ENCODE measurements at regions not wholly inside any gene's neighbourhood (a gene's known extent, or its start where the extent isn't known, plus 50 kb on each side); places are given as distances from the start of the nearest gene placed in this dataset.

- H3K23me2 ChIP-seq (ENCODE audit: low read depth, low read length): no peaks in the 10 kb centered on the region
- H3K23ac ChIP-seq (ENCODE audit: insufficient read length): no peak overlapping the region
- H3K9ac ChIP-seq (replicated peaks in 1 of 4; ENCODE audit: extremely low read depth in 1 of 4, low read depth in 3 of 4, low read length in 3 of 4): no peak overlapping the region
- H3K14ac ChIP-seq (ENCODE audit: insufficient read length): no peak overlapping the region
- H3K56ac ChIP-seq (replicated peaks; ENCODE audit: insufficient read length, low read depth, low read length): no peak overlapping the region
- no peak overlapping the region for H3K4me2 ChIP-seq (ENCODE audit: insufficient read depth in 1 of 2, low read depth in 2 of 2, low read length in 2 of 2)
- no peak overlapping the region for H4K91ac ChIP-seq (replicated peaks; ENCODE audit: insufficient read length, low read length)
- H2BK120ac ChIP-seq (replicated peaks; ENCODE audit: low read depth, low read length): no peak overlapping the region
- no peaks in the 10 kb centered on the region for H3K4me1 ChIP-seq (replicated peaks in 1 of 4; ENCODE audit: control insufficient read depth in 3 of 4, insufficient read depth in 4 of 4, low read length in 3 of 4)
- H3K9me3 ChIP-seq (ENCODE audit: insufficient read depth in 2 of 2, low read depth in 1 of 2, low read length in 1 of 2): no peaks in the 10 kb centered on the region
- no peak overlapping the region for H2BK12ac ChIP-seq (ENCODE audit: low read depth, low read length)
- CTCF ChIA-PET (ENCODE audit: partially characterized antibody): interaction anchor here (0.8 to 2.3 kb wide), 4 partner anchors 12 to 392 kb away, joined by 4 to 12 read pairs (median 4); no protein-coding TSS in a partner anchor
- no peaks in the 10 kb centered on the region; a peak in 1 of 8 replicates for H3K36me3 ChIP-seq (ENCODE audit: control insufficient read depth in 2 of 4, insufficient read depth in 4 of 4, low read length in 3 of 4)
- no peaks in the 10 kb centered on the region for H3K27me3 ChIP-seq (replicated peaks in 1 of 4; ENCODE audit: control insufficient read depth in 3 of 4, extremely low read depth in 1 of 4, insufficient read depth in 3 of 4, low read length in 3 of 4)
- no peak overlapping the region for H3K4me3 ChIP-seq (ENCODE audit: extremely low read depth in 1 of 4, insufficient read depth in 2 of 4, low read depth in 3 of 4, low read length in 4 of 4)
- no peak overlapping the region for H2AK5ac ChIP-seq (ENCODE audit: low read depth, low read length)
- H4K5ac ChIP-seq (ENCODE audit: insufficient read length, low read depth, low read length): no peak overlapping the region
- no peak overlapping the region for H3K4ac ChIP-seq (replicated peaks; ENCODE audit: insufficient read length, low read depth, low read length)
- no peaks in the 10 kb centered on the region for H3K79me1 ChIP-seq (ENCODE audit: low read depth, low read length)
- H2BK5ac ChIP-seq (ENCODE audit: low read depth, low read length): no peak overlapping the region
- DNase-seq (ENCODE audit: low read depth in 1 of 2, low spot score in 2 of 2): no peak
- H4K8ac ChIP-seq (ENCODE audit: extremely low read depth, insufficient read depth, low read length): no peak overlapping the region
- H4K20me1 ChIP-seq (replicated peaks in 1 of 2; ENCODE audit: control insufficient read depth in 1 of 2, insufficient read depth in 2 of 2, low read length in 2 of 2): no peaks in the 10 kb centered on the region
- H2AFZ ChIP-seq (ENCODE audit: low read length): no peak overlapping the region
- no peak for FAIRE-seq
- H2BK15ac ChIP-seq (ENCODE audit: low read length): no peak overlapping the region
- H3K18ac ChIP-seq (ENCODE audit: extremely low read depth, low read length): no peak overlapping the region
- H2BK20ac ChIP-seq (ENCODE audit: low read length): no peak overlapping the region
- no peaks in the 10 kb centered on the region for H3K79me2 ChIP-seq (ENCODE audit: control insufficient read depth in 1 of 2, insufficient read depth in 2 of 2, low read length in 2 of 2)
- H3K27ac ChIP-seq (ENCODE audit: low read depth, low read length): no peak overlapping the region
- POLR2A ChIA-PET (ENCODE audit: partially characterized antibody): interaction anchor here (0.6 kb wide), 1 partner anchor 16 kb away, joined by 3 read pairs; no protein-coding TSS in a partner anchor
- WGBS, 2 experiments (ENCODE audit: extremely low coverage in 1 of 2, insufficient coverage in 1 of 2, insufficient read length in 1 of 2, insufficient replicate concordance in 2 of 2, low coverage in 1 of 2, low lambda C conversion rate in 2 of 2, missing lambda C conversion rate in 1 of 2): 96% methylated on average over 2 of the region's 2 CpGs; no CpG with 5 or more reads in 1 of the 2 experiments
- no peak for TF ChIP-seq HDAC6 (IDR thresholded peaks at IDR 0.05; ENCODE audit: low read depth, low read length)
- TF ChIP-seq MAX (IDR thresholded peaks at IDR 0.05): no peak
- TF ChIP-seq TAF1 (IDR thresholded peaks at IDR 0.05; ENCODE audit: low read depth, low read length): no peak
- TF ChIP-seq SIN3A (conservative IDR thresholded peaks at IDR 0.05 in 1 of 2, IDR thresholded peaks at IDR 0.05 in 1 of 2; ENCODE audit: low read depth in 1 of 2, low read length in 2 of 2): no peak
- TF ChIP-seq ATF3 (IDR thresholded peaks at IDR 0.05; ENCODE audit: insufficient read depth, low read depth, low read length): no peak
- no peak for TF ChIP-seq SRF (IDR thresholded peaks at IDR 0.05; ENCODE audit: low read depth, low read length)
- TF ChIP-seq TEAD4 (IDR thresholded peaks at IDR 0.05; ENCODE audit: low read depth, low read length): no peak
- TF ChIP-seq CBX8 (IDR thresholded peaks at IDR 0.05; ENCODE audit: borderline replicate concordance, low read depth, low read length): no peak
- no peak for TF ChIP-seq CTBP2 (IDR thresholded peaks at IDR 0.05; ENCODE audit: borderline replicate concordance, insufficient read depth, insufficient read length, low read length)
- no peak for TF ChIP-seq CHD2 (IDR thresholded peaks at IDR 0.05; ENCODE audit: low read length)
- no peak for TF ChIP-seq NRF1 (IDR thresholded peaks at IDR 0.05; ENCODE audit: low read depth, low read length)
- no peak for TF ChIP-seq JUN (IDR thresholded peaks at IDR 0.05; ENCODE audit: low read depth, low read length)
Observed at GRCh38 chr3:18282507-18282906, 142.6 kb downstream of the SATB1 start.

Data from H1 (cell line).